ENCODE measurements at regions not wholly inside any gene's neighbourhood (a gene's known extent, or its start where the extent isn't known, plus 50 kb on each side); places are given as distances from the start of the nearest gene placed in this dataset.
"Not testable (repeated sequence)": the region's sequence is repeated elsewhere in the genome, so short reads cannot be mapped to it uniquely, and the experiment has no call there.

- H3K27me3 ChIP-seq (replicated peaks in 1 of 4; ENCODE audit: control insufficient read depth in 3 of 4, extremely low read depth in 1 of 4, insufficient read depth in 3 of 4, low read length in 3 of 4); H3K4me2 ChIP-seq (ENCODE audit: insufficient read depth in 1 of 2, low read depth in 2 of 2, low read length in 2 of 2); H4K20me1 ChIP-seq (replicated peaks in 1 of 2; ENCODE audit: control insufficient read depth in 1 of 2, insufficient read depth in 2 of 2, low read length in 2 of 2); H4K91ac ChIP-seq (replicated peaks; ENCODE audit: insufficient read length, low read length); POLR2A ChIA-PET (ENCODE audit: partially characterized antibody); H2BK12ac ChIP-seq (ENCODE audit: low read depth, low read length); H2BK20ac ChIP-seq (ENCODE audit: low read length); FAIRE-seq; H3K79me1 ChIP-seq (ENCODE audit: low read depth, low read length); H2BK120ac ChIP-seq (replicated peaks; ENCODE audit: low read depth, low read length); H3K9ac ChIP-seq (replicated peaks in 1 of 4; ENCODE audit: extremely low read depth in 1 of 4, low read depth in 3 of 4, low read length in 3 of 4); H3K18ac ChIP-seq (ENCODE audit: extremely low read depth, low read length); H2BK5ac ChIP-seq (ENCODE audit: low read depth, low read length); H3K79me2 ChIP-seq (ENCODE audit: control insufficient read depth in 1 of 2, insufficient read depth in 2 of 2, low read length in 2 of 2); H2AK5ac ChIP-seq (ENCODE audit: low read depth, low read length); CTCF ChIA-PET (ENCODE audit: partially characterized antibody); H3K23me2 ChIP-seq (ENCODE audit: low read depth, low read length); H3K36me3 ChIP-seq (ENCODE audit: control insufficient read depth in 2 of 4, insufficient read depth in 4 of 4, low read length in 3 of 4); H3K4me1 ChIP-seq (replicated peaks in 1 of 4; ENCODE audit: control insufficient read depth in 3 of 4, insufficient read depth in 4 of 4, low read length in 3 of 4); H3K9me3 ChIP-seq (ENCODE audit: insufficient read depth in 2 of 2, low read depth in 1 of 2, low read length in 1 of 2); H3K4ac ChIP-seq (replicated peaks; ENCODE audit: insufficient read length, low read depth, low read length); DNase-seq (ENCODE audit: low read depth in 1 of 2, low spot score in 2 of 2); H3K23ac ChIP-seq (ENCODE audit: insufficient read length); H3K56ac ChIP-seq (replicated peaks; ENCODE audit: insufficient read length, low read depth, low read length); H3K14ac ChIP-seq (ENCODE audit: insufficient read length); H3K4me3 ChIP-seq (ENCODE audit: extremely low read depth in 1 of 4, insufficient read depth in 2 of 4, low read depth in 3 of 4, low read length in 4 of 4); H3K27ac ChIP-seq (ENCODE audit: low read depth, low read length); H4K5ac ChIP-seq (ENCODE audit: insufficient read length, low read depth, low read length); H2BK15ac ChIP-seq (ENCODE audit: low read length); H4K8ac ChIP-seq (ENCODE audit: extremely low read depth, insufficient read depth, low read length); H2AFZ ChIP-seq (ENCODE audit: low read length): not testable (repeated sequence)
- no CpG with 5 or more reads among the region's 5 CpGs for WGBS, 2 experiments (ENCODE audit: extremely low coverage in 1 of 2, insufficient coverage in 1 of 2, insufficient read length in 1 of 2, insufficient replicate concordance in 2 of 2, low coverage in 1 of 2, low lambda C conversion rate in 2 of 2, missing lambda C conversion rate in 1 of 2)
Observed at GRCh38 chr21:5975719-5976118, 4545.7 kb upstream of the TPTE start.

GRCh38 chr21:5997586-5997985, 4523.8 kb upstream of the TPTE start:
- H3K56ac ChIP-seq (replicated peaks; ENCODE audit: insufficient read length, low read depth, low read length); H3K79me2 ChIP-seq (ENCODE audit: control insufficient read depth in 1 of 2, insufficient read depth in 2 of 2, low read length in 2 of 2); H3K4me2 ChIP-seq (ENCODE audit: insufficient read depth in 1 of 2, low read depth in 2 of 2, low read length in 2 of 2); H3K27ac ChIP-seq (ENCODE audit: low read depth, low read length); H2BK120ac ChIP-seq (replicated peaks; ENCODE audit: low read depth, low read length); H3K27me3 ChIP-seq (replicated peaks in 1 of 4; ENCODE audit: control insufficient read depth in 3 of 4, extremely low read depth in 1 of 4, insufficient read depth in 3 of 4, low read length in 3 of 4); H3K18ac ChIP-seq (ENCODE audit: extremely low read depth, low read length); H3K9me3 ChIP-seq (ENCODE audit: insufficient read depth in 2 of 2, low read depth in 1 of 2, low read length in 1 of 2); H2BK12ac ChIP-seq (ENCODE audit: low read depth, low read length); H3K23ac ChIP-seq (ENCODE audit: insufficient read length); H3K4me1 ChIP-seq (replicated peaks in 1 of 4; ENCODE audit: control insufficient read depth in 3 of 4, insufficient read depth in 4 of 4, low read length in 3 of 4); H4K8ac ChIP-seq (ENCODE audit: extremely low read depth, insufficient read depth, low read length); DNase-seq (ENCODE audit: low read depth in 1 of 2, low spot score in 2 of 2); H3K79me1 ChIP-seq (ENCODE audit: low read depth, low read length); H2AK5ac ChIP-seq (ENCODE audit: low read depth, low read length); H3K4ac ChIP-seq (replicated peaks; ENCODE audit: insufficient read length, low read depth, low read length); POLR2A ChIA-PET (ENCODE audit: partially characterized antibody); H2BK15ac ChIP-seq (ENCODE audit: low read length); H2BK5ac ChIP-seq (ENCODE audit: low read depth, low read length); H3K14ac ChIP-seq (ENCODE audit: insufficient read length); H4K5ac ChIP-seq (ENCODE audit: insufficient read length, low read depth, low read length); FAIRE-seq; H2BK20ac ChIP-seq (ENCODE audit: low read length); H4K91ac ChIP-seq (replicated peaks; ENCODE audit: insufficient read length, low read length); H3K9ac ChIP-seq (replicated peaks in 1 of 4; ENCODE audit: extremely low read depth in 1 of 4, low read depth in 3 of 4, low read length in 3 of 4); H2AFZ ChIP-seq (ENCODE audit: low read length); CTCF ChIA-PET (ENCODE audit: partially characterized antibody); H4K20me1 ChIP-seq (replicated peaks in 1 of 2; ENCODE audit: control insufficient read depth in 1 of 2, insufficient read depth in 2 of 2, low read length in 2 of 2); H3K36me3 ChIP-seq (ENCODE audit: control insufficient read depth in 2 of 4, insufficient read depth in 4 of 4, low read length in 3 of 4); H3K23me2 ChIP-seq (ENCODE audit: low read depth, low read length); H3K4me3 ChIP-seq (ENCODE audit: extremely low read depth in 1 of 4, insufficient read depth in 2 of 4, low read depth in 3 of 4, low read length in 4 of 4): not testable (repeated sequence)
- no CpG with 5 or more reads among the region's 2 CpGs for WGBS, 2 experiments (ENCODE audit: extremely low coverage in 1 of 2, insufficient coverage in 1 of 2, insufficient read length in 1 of 2, insufficient replicate concordance in 2 of 2, low coverage in 1 of 2, low lambda C conversion rate in 2 of 2, missing lambda C conversion rate in 1 of 2)

All from H1 (cell line).